Astrocyte (in vitro differentiated cells and primary cell): ENCODE measurements at regions not wholly inside any gene's neighbourhood (a gene's known extent, or its start where the extent isn't known, plus 50 kb on each side); places are given as distances from the start of the nearest gene placed in this dataset.

Experiments
- DNase-seq: peaks from one replicate; pipeline ENCODE4 v3.0.0-alpha.2; 2010; ENCODE audit warnings: low read depth
- FAIRE-seq: peaks from 2 replicates; lab custom pipeline; 2011; peaks lifted over from hg19 to GRCh38; lab: Jason Lieb, UNC
- H2AFZ ChIP-seq: 2 replicates; pipeline ENCODE4 v1.6.0; 2012; ENCODE audit warnings: low read depth, low read length, inconsistent platforms
- H3K27ac ChIP-seq: 2 replicates; pipeline ENCODE4 v1.5.1; 2011; ENCODE audit warnings: low read depth, low read length, inconsistent platforms
- H3K27me3 ChIP-seq: 2 replicates; pipeline ENCODE4 v1.6.0; 2011; ENCODE audit warnings: low read length, inconsistent platforms; ENCODE audit not compliant: insufficient read depth
- H3K36me3 ChIP-seq: 2 replicates; pipeline ENCODE4 v1.5.1; 2011; ENCODE audit warnings: low read length, inconsistent platforms; ENCODE audit not compliant: insufficient read depth
- H3K4me1 ChIP-seq: 2 replicates; pipeline ENCODE4 v1.5.1; 2011; ENCODE audit warnings: low read length, inconsistent platforms; ENCODE audit not compliant: insufficient read depth
- H3K4me2 ChIP-seq: 2 replicates; pipeline ENCODE4 v1.6.0; 2012; ENCODE audit warnings: low read length, inconsistent platforms
- H3K4me3 ChIP-seq: 2 replicates; pipeline ENCODE4 v1.5.1; 2011; ENCODE audit warnings: low read depth, mild to moderate bottlenecking, low read length, inconsistent platforms; ENCODE audit not compliant: insufficient read depth
- H3K79me2 ChIP-seq: 2 replicates; pipeline ENCODE4 v1.6.0; 2012; ENCODE audit warnings: mild to moderate bottlenecking, low read length, inconsistent platforms; ENCODE audit not compliant: insufficient read depth
- H3K9ac ChIP-seq: 2 replicates; pipeline ENCODE4 v1.6.0; 2012; ENCODE audit warnings: mild to moderate bottlenecking, low read length, inconsistent platforms
- H3K9me3 ChIP-seq: 2 replicates; pipeline ENCODE4 v1.5.1; 2012; ENCODE audit warnings: low read depth, mild to moderate bottlenecking, low read length, inconsistent platforms; ENCODE audit not compliant: insufficient read depth
- H4K20me1 ChIP-seq: 2 replicates; pipeline ENCODE4 v1.6.0; 2012; ENCODE audit warnings: low read length, inconsistent platforms; ENCODE audit not compliant: insufficient read depth
- H3K27ac Mint-ChIP-seq: one replicate; pipeline ENCODE4 v1.8.0; 2021; ENCODE audit warnings: mild to moderate bottlenecking, mixed read lengths; ENCODE audit not compliant: unreplicated experiment
- H3K27me3 Mint-ChIP-seq: one replicate; pipeline ENCODE4 v1.8.0; 2021; ENCODE audit warnings: low read depth, mixed read lengths; ENCODE audit not compliant: unreplicated experiment
- H3K36me3 Mint-ChIP-seq: one replicate; pipeline ENCODE4 v1.8.0; 2021; ENCODE audit warnings: low read depth, mixed read lengths; ENCODE audit not compliant: unreplicated experiment
- H3K4me1 Mint-ChIP-seq: one replicate; pipeline ENCODE4 v1.8.0; 2021; ENCODE audit warnings: low read depth, mixed read lengths; ENCODE audit not compliant: unreplicated experiment
- H3K4me3 Mint-ChIP-seq: one replicate; pipeline ENCODE4 v1.8.0; 2021; ENCODE audit warnings: mild to moderate bottlenecking, moderate library complexity, mixed read lengths; ENCODE audit not compliant: unreplicated experiment
- H3K9me3 Mint-ChIP-seq: one replicate; pipeline ENCODE4 v1.8.0; 2021; ENCODE audit warnings: mild to moderate bottlenecking, mixed read lengths; ENCODE audit not compliant: unreplicated experiment
- CTCF ChIP-seq: IDR thresholded peaks from 2 replicates; pipeline ENCODE4 v1.5.1; 2011; ENCODE audit warnings: low read depth, mild to moderate bottlenecking, inconsistent platforms, low read length, moderate library complexity; ENCODE audit not compliant: insufficient read depth
- EZH2 ChIP-seq: IDR thresholded peaks from 2 replicates; pipeline ENCODE4 v1.6.1; 2012; ENCODE audit warnings: mild to moderate bottlenecking, low read length, inconsistent platforms; ENCODE audit not compliant: insufficient read depth

- Mint-ChIP-seq H3K27me3 (no peaks in the 10 kb centered on the region), H3K4me1 (no peaks in the 10 kb centered on the region), H3K27ac (no peak overlapping the region), H3K36me3 (no peaks in the 10 kb centered on the region), H3K4me3 (no peak overlapping the region), H3K9me3 (peaks cover 4% of the 10 kb centered on the region)
- Histone ChIP-seq H3K9me3 (no peaks in the 10 kb centered on the region), H3K27me3 (no peaks in the 10 kb centered on the region), H2AFZ (no peak overlapping the region), H4K20me1 (no peaks in the 10 kb centered on the region), H3K27ac (no peak overlapping the region), H3K79me2 (no peaks in the 10 kb centered on the region), H3K36me3 (no peaks in the 10 kb centered on the region), H3K4me2 (no peak overlapping the region), H3K4me3 (no peak overlapping the region), H3K9ac (no peak overlapping the region), H3K4me1 (no peaks in the 10 kb centered on the region)
- no peak for TF ChIP-seq CTCF
- TF ChIP-seq EZH2 = no peak
- no peak for DNase-seq
- no peak for FAIRE-seq
These were observed 192.0 kb downstream of the SYT10 start for GRCh38 chr12:33247625-33248024.

DNA sequence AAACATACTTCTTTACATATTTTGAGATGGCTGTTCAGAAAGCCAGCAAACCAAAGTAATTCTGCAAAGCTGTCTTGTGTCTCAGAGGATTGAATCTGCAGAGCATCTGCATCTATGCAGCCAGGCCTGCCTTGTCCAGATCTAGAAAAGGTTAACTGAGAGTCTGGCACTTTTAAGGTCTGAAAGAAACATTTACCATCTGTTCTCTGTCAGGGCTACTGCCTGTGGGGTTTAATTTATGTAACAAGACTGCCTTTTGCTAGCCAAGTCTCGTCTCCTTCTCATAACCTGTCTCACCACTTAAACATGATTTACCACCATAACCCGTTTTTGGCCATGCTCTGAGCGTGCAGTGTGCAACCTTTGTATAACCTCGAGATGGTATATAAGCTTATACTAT lies 194.2 kb downstream of the SYT10 start:
- no peaks in the 10 kb centered on the region for H3K36me3 Mint-ChIP-seq
- no peak overlapping the region for H3K9ac ChIP-seq
- H2AFZ ChIP-seq = no peak overlapping the region
- no peaks in the 10 kb centered on the region for H3K36me3 ChIP-seq
- no peaks in the 10 kb centered on the region for H3K4me1 Mint-ChIP-seq
- no peaks in the 10 kb centered on the region for H3K79me2 ChIP-seq
- H3K4me3 Mint-ChIP-seq = no peak overlapping the region
- no peaks in the 10 kb centered on the region for H4K20me1 ChIP-seq
- no peaks in the 10 kb centered on the region for H3K27me3 Mint-ChIP-seq
- no peak for TF ChIP-seq EZH2
- no peak for TF ChIP-seq CTCF
- H3K4me1 ChIP-seq = no peaks in the 10 kb centered on the region
- H3K4me3 ChIP-seq = no peak overlapping the region
- FAIRE-seq (no peak), DNase-seq (no peak)
- H3K27ac ChIP-seq = no peak overlapping the region
- no peaks in the 10 kb centered on the region for H3K27me3 ChIP-seq
- no peaks in the 10 kb centered on the region for H3K9me3 ChIP-seq
- no peak overlapping the region for H3K27ac Mint-ChIP-seq
- H3K9me3 Mint-ChIP-seq = peaks cover 4% of the 10 kb centered on the region
- no peak overlapping the region for H3K4me2 ChIP-seq

DNA sequence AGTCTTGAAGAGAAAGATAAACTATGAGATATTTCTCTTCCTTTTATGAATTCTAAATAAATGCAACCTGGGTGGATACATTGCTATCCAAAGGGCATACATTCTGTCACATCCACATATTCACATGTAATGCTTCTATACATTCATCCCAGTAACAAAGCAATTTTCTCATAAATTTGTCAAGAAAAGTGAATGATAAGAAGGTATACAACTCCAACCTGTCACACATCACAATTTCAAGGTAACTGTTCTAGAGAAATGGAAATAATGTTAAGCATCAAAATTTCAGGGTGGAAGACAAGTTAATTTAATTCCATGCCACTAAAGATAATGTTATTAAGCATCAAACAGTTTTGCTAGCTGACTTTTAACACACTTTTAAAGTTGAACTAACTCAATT lies 212.9 kb downstream of the SYT10 start:
- Histone ChIP-seq H3K79me2 (no peaks in the 10 kb centered on the region), H3K4me3 (no peak overlapping the region), H3K4me1 (no peaks in the 10 kb centered on the region), H3K9ac (no peak overlapping the region), H3K36me3 (no peaks in the 10 kb centered on the region), H3K9me3 (peaks cover 14% of the 10 kb centered on the region), H2AFZ (no peak overlapping the region), H3K27me3 (no peaks in the 10 kb centered on the region), H3K4me2 (no peak overlapping the region), H4K20me1 (no peaks in the 10 kb centered on the region), H3K27ac (no peak overlapping the region)
- H3K27me3 Mint-ChIP-seq = no peaks in the 10 kb centered on the region
- no peaks in the 10 kb centered on the region for H3K36me3 Mint-ChIP-seq
- FAIRE-seq = no peak
- no peaks in the 10 kb centered on the region for H3K4me1 Mint-ChIP-seq
- H3K27ac Mint-ChIP-seq = no peak overlapping the region
- no peak overlapping the region for H3K4me3 Mint-ChIP-seq
- H3K9me3 Mint-ChIP-seq = peaks cover 13% of the 10 kb centered on the region
- no peak for DNase-seq
- TF ChIP-seq EZH2 = no peak
- no peak for TF ChIP-seq CTCF
